H9 (cell line): ENCODE measurements at regions not wholly inside any gene's neighbourhood (a gene's known extent, or its start where the extent isn't known, plus 50 kb on each side); places are given as distances from the start of the nearest gene placed in this dataset.

Source experiments
- DNase-seq: peaks from one replicate; pipeline ENCODE4 v3.0.0-alpha.2; 2017
- H2AFZ ChIP-seq: one replicate; pipeline ENCODE4 v1.6.1; 2013; ENCODE audit warnings: mild to moderate bottlenecking, low read length, control low read depth, moderate library complexity
- H2AK5ac ChIP-seq: 2 replicates; pipeline ENCODE4 v1.6.1; 2013; ENCODE audit warnings: low read length, control low read depth, mixed read lengths; ENCODE audit not compliant: insufficient read length
- H2BK120ac ChIP-seq: one replicate; pipeline ENCODE4 v1.6.1; 2013; ENCODE audit warnings: low read depth, mild to moderate bottlenecking, low read length, control low read depth, inconsistent platforms; ENCODE audit not compliant: poor library complexity, severe bottlenecking
- H2BK12ac ChIP-seq: 2 replicates; pipeline ENCODE4 v1.6.1; 2013; ENCODE audit warnings: low read length, control low read depth, mixed read lengths, low read depth; ENCODE audit not compliant: insufficient read length
- H2BK15ac ChIP-seq: 2 replicates; pipeline ENCODE4 v1.6.1; 2013; ENCODE audit warnings: low read depth, low read length, control low read depth
- H2BK20ac ChIP-seq: one replicate; pipeline ENCODE4 v1.6.1; 2013; ENCODE audit warnings: low read depth, mild to moderate bottlenecking, low read length, control low read depth, inconsistent platforms; ENCODE audit not compliant: poor library complexity, severe bottlenecking
- H2BK5ac ChIP-seq: 2 replicates; pipeline ENCODE4 v1.6.1; 2013; ENCODE audit warnings: low read length, control low read depth, mixed read lengths; ENCODE audit not compliant: insufficient read length
- H3K14ac ChIP-seq: 2 replicates; pipeline ENCODE4 v1.6.1; 2013; ENCODE audit warnings: low read length, control low read depth; ENCODE audit not compliant: insufficient read depth
- H3K18ac ChIP-seq: 2 replicates; pipeline ENCODE4 v1.6.1; 2013; ENCODE audit warnings: low read depth, mild to moderate bottlenecking, mixed read lengths, low read length, control low read depth; ENCODE audit not compliant: insufficient read length
- H3K23ac ChIP-seq: 2 replicates; pipeline ENCODE4 v1.6.1; 2013; ENCODE audit warnings: low read length, control low read depth, mixed read lengths, low read depth; ENCODE audit not compliant: insufficient read length
- H3K23me2 ChIP-seq: 2 replicates; pipeline ENCODE4 v1.6.1; 2013; ENCODE audit warnings: low read depth, mild to moderate bottlenecking, mixed read lengths, low read length, control low read depth; ENCODE audit not compliant: insufficient read length, poor library complexity, severe bottlenecking
- H3K27ac ChIP-seq: 2 replicates; pipeline ENCODE4 v1.5.1; 2013; ENCODE audit warnings: low read length, control low read depth, mixed read lengths, low read depth; ENCODE audit not compliant: insufficient read length
- H3K27me3 ChIP-seq: 2 replicates; pipeline ENCODE4 v1.6.1; 2013; ENCODE audit warnings: low read length, control low read depth, inconsistent platforms; ENCODE audit not compliant: insufficient read depth
- H3K4ac ChIP-seq: 2 replicates; pipeline ENCODE4 v1.6.1; 2013; ENCODE audit warnings: low read depth, mild to moderate bottlenecking, control low read depth, inconsistent platforms, low read length, moderate library complexity
- H3K4me1 ChIP-seq: 2 replicates; pipeline ENCODE4 v1.6.1; 2013; ENCODE audit warnings: low read length, control low read depth, inconsistent platforms; ENCODE audit not compliant: insufficient read depth
- H3K4me2 ChIP-seq: 2 replicates; pipeline ENCODE4 v1.6.1; 2013; ENCODE audit warnings: low read length, control low read depth, mixed read lengths; ENCODE audit not compliant: insufficient read length, insufficient read depth
- H3K56ac ChIP-seq: 2 replicates; pipeline ENCODE4 v1.6.1; 2013; ENCODE audit warnings: low read depth, mild to moderate bottlenecking, mixed read lengths, low read length, control low read depth; ENCODE audit not compliant: insufficient read length
- H3K79me1 ChIP-seq: 2 replicates; pipeline ENCODE4 v1.6.1; 2013; ENCODE audit warnings: low read depth, mild to moderate bottlenecking, moderate library complexity, low read length, control low read depth, inconsistent platforms; ENCODE audit not compliant: insufficient read depth, poor library complexity, severe bottlenecking
- H3K79me2 ChIP-seq: 2 replicates; pipeline ENCODE4 v1.6.1; 2013; ENCODE audit warnings: low read length, control low read depth, inconsistent platforms; ENCODE audit not compliant: insufficient read depth
- H3K9ac ChIP-seq: 2 replicates; pipeline ENCODE4 v1.6.1; 2013; ENCODE audit warnings: low read length, control low read depth, mixed read lengths; ENCODE audit not compliant: insufficient read length; ENCODE audit errors: extremely low read depth
- H3K9me3 ChIP-seq: one replicate; pipeline ENCODE4 v1.6.1; 2013; ENCODE audit warnings: low read depth, low read length, inconsistent platforms; ENCODE audit not compliant: control insufficient read depth
- H3T11ph ChIP-seq: one replicate; pipeline ENCODE4 v1.6.1; 2013; ENCODE audit warnings: mild to moderate bottlenecking, low read length, control low read depth, inconsistent platforms
- H4K20me1 ChIP-seq: one replicate; pipeline ENCODE4 v1.6.1; 2013; ENCODE audit not compliant: control insufficient read depth, insufficient read length, insufficient read depth
- H4K5ac ChIP-seq: 2 replicates; pipeline ENCODE4 v1.6.1; 2013; ENCODE audit warnings: low read depth, mild to moderate bottlenecking, mixed read lengths, low read length, control low read depth; ENCODE audit not compliant: insufficient read length
- H4K8ac ChIP-seq: replicated peaks from 2 replicates; pipeline ENCODE4 v1.6.1; 2013; ENCODE audit warnings: low read length, control low read depth, mixed read lengths, low read depth; ENCODE audit not compliant: insufficient read length
- H4K91ac ChIP-seq: 2 replicates; pipeline ENCODE4 v1.6.1; 2013; ENCODE audit warnings: low read depth, mild to moderate bottlenecking, moderate library complexity, mixed read lengths, low read length, control low read depth; ENCODE audit not compliant: insufficient read length
- H3K27ac Mint-ChIP-seq, 3 experiments: 2 replicates in 2 of 3; 3 replicates in 1 of 3; pipeline ENCODE4 v1.8.0; 2020 to 2021; ENCODE audit warnings: mixed read lengths in 3 of 3, mild to moderate bottlenecking in 1 of 3, moderate library complexity in 1 of 3
- H3K27me3 Mint-ChIP-seq: 2 replicates; pipeline ENCODE4 v1.8.0; 2021; ENCODE audit warnings: low read depth, mild to moderate bottlenecking, moderate library complexity, mixed read lengths
- H3K36me3 Mint-ChIP-seq, 3 experiments: 2 replicates in 2 of 3; 3 replicates in 1 of 3; pipeline ENCODE4 v1.8.0; 2020 to 2021; ENCODE audit warnings: low read depth in 3 of 3, mixed read lengths in 3 of 3; ENCODE audit not compliant: insufficient read depth in 1 of 3
- H3K4me1 Mint-ChIP-seq, 2 experiments: 2 replicates each; pipeline ENCODE4 v1.8.0; 2020; ENCODE audit warnings: mixed read lengths in 2 of 2
- H3K4me3 Mint-ChIP-seq, 2 experiments: 2 replicates in 1 of 2; 3 replicates in 1 of 2; pipeline ENCODE4 v1.8.0; 2020 to 2021; ENCODE audit warnings: mild to moderate bottlenecking in 2 of 2, mixed read lengths in 2 of 2, moderate library complexity in 1 of 2
- H3K9me3 Mint-ChIP-seq, 2 experiments: 2 replicates in 1 of 2; 3 replicates in 1 of 2; pipeline ENCODE4 v1.8.0; 2020; ENCODE audit warnings: mild to moderate bottlenecking in 2 of 2, mixed read lengths in 2 of 2, moderate library complexity in 1 of 2
- CTCF ChIP-seq: fragments of 200-600 bp; sonication (generic); conservative IDR thresholded peaks from 3 replicates; pipeline ENCODE4 v1.8.0; 2021; ENCODE audit warnings: antibody characterized with exemption, mild to moderate bottlenecking
- WGBS: extraction: QIAGEN DNeasy Blood & Tissue Kit; methylation state at CpG from one replicate; pipeline ENCODE4 v1.1.7; 2013; ENCODE audit warnings: missing lambda C conversion rate, low lambda C conversion rate, mixed read lengths; ENCODE audit not compliant: insufficient read length; ENCODE audit errors: extremely low coverage; 5-methylcytosine and 5-hydroxymethylcytosine counted together

- DNase-seq = no peak
- no peak overlapping the region for H3K4me2 ChIP-seq
- Mint-ChIP-seq H3K36me3 (no peaks in the 10 kb centered on the region; a peak in 1 of 7 replicates), H3K27me3 (no peaks in the 10 kb centered on the region; the same call in 1 of the 2 replicates), H3K27ac (no peak overlapping the region), H3K4me1 (peaks cover 15 to 17% of the 10 kb centered on the region in 2 experiments), H3K9me3 (no peaks in the 10 kb centered on the region; a peak in 1 of 5 replicates), H3K4me3 (no peak overlapping the region)
- no peaks in the 10 kb centered on the region for H3K79me2 ChIP-seq
- H3K9ac ChIP-seq = no peak overlapping the region
- no peaks in the 10 kb centered on the region for H3K9me3 ChIP-seq
- H2BK20ac ChIP-seq = no peak overlapping the region
- H4K5ac ChIP-seq = no peak overlapping the region
- H3K4ac ChIP-seq = no peak overlapping the region
- H2BK15ac ChIP-seq = no peak overlapping the region
- H3K79me1 ChIP-seq = no peaks in the 10 kb centered on the region
- no CpG with 5 or more reads among the region's 1 CpG for WGBS
- no peaks in the 10 kb centered on the region for H3K27me3 ChIP-seq
- no peak for TF ChIP-seq CTCF
- H4K20me1 ChIP-seq = no peaks in the 10 kb centered on the region
- H4K8ac ChIP-seq = no peak overlapping the region
- no peak overlapping the region for H3K18ac ChIP-seq
- H3K4me1 ChIP-seq = no peaks in the 10 kb centered on the region; the same call in 1 of the 2 replicates
- no peak overlapping the region for H2AK5ac ChIP-seq
- no peak overlapping the region for H3T11ph ChIP-seq
- H2BK120ac ChIP-seq = no peak overlapping the region
- H2BK5ac ChIP-seq = no peak overlapping the region
- H2AFZ ChIP-seq = no peak overlapping the region
- H4K91ac ChIP-seq = no peak overlapping the region
- no peak overlapping the region for H3K56ac ChIP-seq
- no peak overlapping the region for H3K27ac ChIP-seq
- H3K23me2 ChIP-seq = no peaks in the 10 kb centered on the region
- H2BK12ac ChIP-seq = no peak overlapping the region
- H3K23ac ChIP-seq = no peak overlapping the region
- no peak overlapping the region for H3K14ac ChIP-seq
Observed at GRCh38 chr3:65190111-65190510, 502.3 kb upstream of the ADAMTS9 start.
